ENCODE measurements at regions not wholly inside any gene's neighbourhood (a gene's known extent, or its start where the extent isn't known, plus 50 kb on each side); places are given as distances from the start of the nearest gene placed in this dataset.
"Not testable (repeated sequence)": the region's sequence is repeated elsewhere in the genome, so short reads cannot be mapped to it uniquely, and the experiment has no call there.

DNA sequence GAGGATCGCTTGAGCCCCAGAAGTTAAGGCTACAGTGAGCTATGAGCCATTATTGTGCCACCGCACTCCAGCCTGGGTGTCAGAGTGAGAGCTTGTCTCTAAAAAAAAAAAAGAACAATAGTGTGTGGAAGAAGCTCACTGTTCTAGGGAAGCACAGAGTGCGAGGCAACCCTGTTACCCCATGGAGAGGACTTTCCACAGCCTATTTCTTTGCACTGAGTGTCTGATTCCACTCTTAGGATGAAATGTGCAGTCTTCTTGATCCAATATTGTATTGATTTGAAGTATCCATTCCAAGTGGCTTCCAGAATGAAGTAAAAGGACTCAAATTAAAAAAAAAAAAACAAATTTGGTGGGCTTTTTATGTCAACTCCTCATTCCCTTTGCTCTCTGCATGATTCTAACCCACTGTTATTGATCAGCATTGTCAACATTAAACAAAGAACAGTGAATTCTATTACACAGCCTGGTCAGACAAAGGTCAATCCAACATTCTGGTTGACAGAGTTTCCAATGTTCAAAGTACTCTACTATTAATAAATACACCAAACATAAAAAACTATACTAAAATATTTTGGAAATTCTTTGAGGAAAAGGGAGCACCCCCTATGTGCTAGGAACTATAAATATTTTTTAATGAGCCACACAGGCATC, 150.2 kb upstream of the PTPRG start:
- H3K9me3 ChIP-seq (replicated peaks) = no peaks in the 10 kb centered on the region
- no peaks in the 10 kb centered on the region for H3K36me3 ChIP-seq
- H3K27ac ChIP-seq = no peak overlapping the region
- H3K4me1 ChIP-seq = no peaks in the 10 kb centered on the region
- H3K27me3 ChIP-seq = no peaks in the 10 kb centered on the region
- no peak overlapping the region for H3K4me3 ChIP-seq
- no peak for DNase-seq

DNA sequence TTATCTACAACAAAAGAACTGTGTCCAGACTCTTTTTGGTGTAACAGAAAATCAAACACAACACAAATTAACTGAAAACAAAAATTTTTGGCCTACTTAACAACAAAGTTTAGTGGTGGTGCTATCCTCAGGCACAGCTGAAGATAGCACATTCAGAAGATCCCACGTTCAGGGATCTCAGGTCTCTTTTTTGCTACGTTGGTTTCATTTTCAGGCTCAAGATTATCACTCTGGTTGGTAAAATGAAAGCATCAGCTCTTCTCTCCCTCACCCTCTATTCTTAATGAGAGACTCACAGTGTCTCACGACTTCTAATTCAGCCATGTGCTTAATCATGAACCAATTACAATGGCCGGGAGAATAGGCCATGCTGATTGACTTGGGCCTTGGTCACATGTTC, 146.9 kb upstream of the PTPRG start:
- no peaks in the 10 kb centered on the region for H3K27me3 ChIP-seq
- no peak overlapping the region for H3K4me3 ChIP-seq
- DNase-seq = no peak
- H3K9me3 ChIP-seq (replicated peaks) = no peaks in the 10 kb centered on the region
- H3K4me1 ChIP-seq = no peaks in the 10 kb centered on the region
- no peaks in the 10 kb centered on the region for H3K36me3 ChIP-seq
- no peak overlapping the region for H3K27ac ChIP-seq

DNA sequence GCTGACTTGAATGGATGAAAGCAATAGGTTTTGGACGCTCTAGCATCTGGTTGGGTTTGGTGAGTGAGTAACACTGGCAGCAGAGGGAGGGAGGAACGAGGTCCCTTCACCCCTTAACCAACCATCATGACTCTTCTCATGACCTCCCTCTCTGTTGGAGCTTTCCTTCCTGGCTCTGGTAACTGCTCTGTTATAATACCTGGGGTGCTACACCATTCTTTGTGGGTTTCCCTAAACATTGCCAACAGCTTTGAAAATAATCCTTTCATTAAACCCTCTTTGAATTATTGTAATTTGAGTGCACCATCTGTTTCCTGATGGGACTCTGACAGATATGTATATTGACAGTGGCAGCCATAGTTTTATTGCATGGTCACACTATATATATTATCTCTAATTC, 146.2 kb upstream of the PTPRG start:
- peak in 1 of 2 experiments; percentile 5 for DNase-seq
- no peaks in the 10 kb centered on the region for H3K9me3 ChIP-seq (replicated peaks)
- H3K4me3 ChIP-seq = no peak overlapping the region
- H3K27ac ChIP-seq = no peak overlapping the region
- H3K36me3 ChIP-seq = no peaks in the 10 kb centered on the region
- H3K4me1 ChIP-seq = no peaks in the 10 kb centered on the region
- H3K27me3 ChIP-seq = no peaks in the 10 kb centered on the region

DNA sequence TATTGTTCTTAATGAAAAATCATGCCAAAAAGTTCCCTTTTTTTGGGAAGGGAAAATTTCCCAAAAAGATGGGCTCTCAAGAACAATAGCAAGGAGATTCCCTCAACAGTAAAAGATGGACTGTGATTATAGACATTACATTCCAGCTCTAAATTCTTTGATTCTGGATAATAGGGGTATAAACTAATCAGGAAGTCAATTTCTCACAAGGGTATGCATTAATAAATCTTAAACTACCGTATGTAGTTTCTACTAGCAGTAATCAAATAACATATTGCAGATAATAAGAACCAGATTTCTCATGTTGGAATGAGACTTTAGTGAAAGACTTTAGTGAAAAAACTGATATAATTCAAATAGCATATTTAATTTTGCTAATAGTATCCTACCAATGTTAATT, 144.8 kb upstream of the PTPRG start:
- H3K27ac ChIP-seq = no peak overlapping the region
- H3K27me3 ChIP-seq = no peaks in the 10 kb centered on the region
- H3K9me3 ChIP-seq (replicated peaks) = no peaks in the 10 kb centered on the region
- H3K4me3 ChIP-seq = no peak overlapping the region
- H3K4me1 ChIP-seq = no peaks in the 10 kb centered on the region
- H3K36me3 ChIP-seq = no peaks in the 10 kb centered on the region
- no peak for DNase-seq

DNA sequence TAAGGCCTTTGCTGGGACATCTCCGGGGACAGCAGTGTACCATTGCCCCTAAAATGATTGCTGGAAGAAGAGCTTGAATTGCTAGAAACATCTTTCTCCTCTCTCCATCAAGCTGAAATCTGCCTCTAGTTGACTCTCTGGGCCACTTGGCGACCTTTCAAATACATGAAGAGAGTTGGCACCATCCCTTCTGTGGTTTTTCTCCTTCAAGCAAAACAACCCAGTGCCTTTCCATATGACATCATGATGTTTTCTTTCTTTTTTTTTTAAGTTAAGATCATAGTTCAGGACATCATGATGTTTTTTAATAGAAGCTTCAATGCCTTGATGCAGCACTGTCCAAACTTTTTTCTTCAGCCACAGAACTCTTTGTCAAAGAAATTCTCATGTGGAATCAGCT, 144.0 kb upstream of the PTPRG start:
- Histone ChIP-seq H3K27ac (no peak overlapping the region), H3K9me3 (replicated peaks) (no peaks in the 10 kb centered on the region), H3K4me3 (no peak overlapping the region), H3K36me3 (no peaks in the 10 kb centered on the region), H3K27me3 (no peaks in the 10 kb centered on the region), H3K4me1 (no peaks in the 10 kb centered on the region)
- DNase-seq = no peak

DNA sequence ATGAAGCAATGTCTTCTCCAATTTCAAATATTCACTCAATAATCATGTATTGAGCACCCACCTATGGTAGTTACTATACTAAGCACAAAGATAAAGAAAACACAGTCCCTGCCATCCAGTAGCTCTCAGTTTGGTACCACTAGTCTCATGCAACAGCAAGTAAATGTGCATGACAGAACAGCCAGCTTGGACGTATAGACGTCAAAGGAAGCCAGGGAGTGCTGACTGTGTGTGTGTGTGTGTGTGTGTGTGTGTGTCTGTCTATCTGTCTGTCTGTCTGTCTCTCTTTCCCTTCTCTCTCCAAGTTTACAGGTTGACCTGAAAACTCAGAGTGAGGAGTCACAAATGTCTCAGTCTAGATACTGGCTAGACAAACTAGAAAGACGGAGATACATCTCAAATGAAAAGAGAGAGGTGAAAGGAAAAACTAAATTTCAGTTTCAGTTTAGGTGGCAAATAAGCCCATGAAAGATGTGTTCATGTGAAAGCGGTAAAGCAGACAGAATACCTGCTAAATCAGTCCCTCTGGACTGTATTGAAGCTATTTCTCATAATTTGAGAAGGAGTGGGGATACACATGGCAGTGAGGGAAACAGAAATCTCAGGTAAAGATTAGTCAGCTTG, 141.1 kb upstream of the PTPRG start:
- Histone ChIP-seq H3K9me3 (replicated peaks) (no peaks in the 10 kb centered on the region), H3K4me3 (no peak overlapping the region), H3K36me3 (no peaks in the 10 kb centered on the region), H3K27me3 (no peaks in the 10 kb centered on the region), H3K4me1 (no peaks in the 10 kb centered on the region), H3K27ac (no peak overlapping the region)
- DNase-seq = no peak

DNA sequence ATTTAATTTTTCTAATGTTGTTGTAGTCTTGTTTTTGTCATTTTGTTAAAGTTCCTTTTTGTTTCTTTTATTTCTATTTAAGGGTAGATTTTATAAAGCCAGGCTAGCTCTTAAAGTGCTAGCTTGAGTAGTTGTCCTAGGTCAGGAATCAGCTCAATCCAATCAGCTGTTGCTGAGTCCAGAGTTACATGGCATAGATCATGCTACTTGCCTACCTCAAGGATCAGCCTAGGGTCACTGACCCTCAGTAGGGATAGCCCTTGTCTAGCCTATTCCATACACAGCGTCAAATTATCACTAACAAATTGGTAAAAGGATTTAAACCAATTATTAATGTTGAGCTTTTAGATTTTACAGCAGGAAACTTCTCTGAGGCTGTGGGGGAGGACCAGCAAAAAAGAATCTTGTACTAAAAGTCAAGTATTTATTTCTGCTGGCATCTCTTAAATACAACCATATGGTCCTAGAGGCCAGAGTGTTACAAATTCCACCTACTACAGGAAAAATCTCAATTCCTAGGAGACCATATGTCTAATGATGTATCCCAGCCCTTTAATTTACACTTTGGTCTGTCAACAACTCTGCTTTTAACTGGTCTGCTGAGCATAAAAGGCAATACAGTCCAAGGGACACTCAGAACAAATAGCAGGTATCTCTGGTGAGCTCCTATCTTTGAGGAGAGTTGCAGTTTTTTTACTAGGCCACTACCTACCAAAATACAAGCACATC, 138.3 kb upstream of the PTPRG start:
- no peak overlapping the region for H3K27ac ChIP-seq
- no peaks in the 10 kb centered on the region for H3K36me3 ChIP-seq
- no peaks in the 10 kb centered on the region for H3K27me3 ChIP-seq
- no peaks in the 10 kb centered on the region for H3K4me1 ChIP-seq
- no peak for DNase-seq
- H3K9me3 ChIP-seq (replicated peaks) = no peaks in the 10 kb centered on the region
- H3K4me3 ChIP-seq = no peak overlapping the region

DNA sequence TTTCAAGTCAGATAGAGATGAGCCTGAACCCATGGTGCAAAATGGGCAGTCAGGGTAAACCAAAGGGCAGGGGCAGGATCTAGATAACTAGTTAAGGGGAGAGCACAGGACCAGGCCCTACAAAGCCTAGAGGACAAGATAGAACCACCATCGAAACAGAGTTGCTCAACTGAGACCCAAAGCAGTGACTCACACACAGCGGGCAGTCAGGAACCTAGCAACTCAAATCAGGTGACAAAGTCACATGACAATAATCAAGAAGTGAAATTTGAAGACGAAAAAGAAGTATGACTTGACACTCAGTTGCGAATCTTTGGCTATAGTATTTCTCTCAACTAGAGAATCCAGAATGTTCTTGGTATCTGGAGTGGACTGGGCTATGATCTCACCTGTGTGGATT, 136.0 kb upstream of the PTPRG start:
- Histone ChIP-seq H3K4me3 (no peak overlapping the region), H3K9me3 (replicated peaks) (no peaks in the 10 kb centered on the region), H3K4me1 (no peaks in the 10 kb centered on the region), H3K27ac (no peak overlapping the region), H3K36me3 (no peaks in the 10 kb centered on the region), H3K27me3 (no peaks in the 10 kb centered on the region)
- no peak for DNase-seq

DNA sequence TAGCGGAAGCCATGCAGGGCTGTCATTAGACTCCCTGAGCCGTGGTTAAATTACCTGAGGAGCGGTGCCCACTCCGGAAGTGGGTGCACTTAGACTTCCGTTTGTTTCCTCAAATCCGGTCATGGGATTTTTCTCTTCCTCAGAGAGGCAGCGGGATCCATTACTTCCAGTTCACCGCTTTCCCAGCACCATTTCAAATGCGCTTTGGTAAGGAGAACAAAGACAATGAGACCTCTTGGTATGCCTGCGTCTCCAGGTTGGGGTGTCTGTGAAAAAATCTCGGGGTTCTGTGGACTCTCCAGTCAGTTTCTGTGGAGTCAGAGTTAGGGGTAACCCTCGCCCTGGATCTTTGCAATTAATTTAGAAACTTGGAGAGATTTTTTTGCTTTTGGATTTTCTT, 132.3 kb upstream of the PTPRG start:
- H3K9me3 ChIP-seq (replicated peaks) = no peaks in the 10 kb centered on the region
- DNase-seq = no peak
- H3K27me3 ChIP-seq = no peaks in the 10 kb centered on the region
- no peaks in the 10 kb centered on the region for H3K4me1 ChIP-seq
- no peak overlapping the region for H3K4me3 ChIP-seq
- no peak overlapping the region for H3K27ac ChIP-seq
- no peaks in the 10 kb centered on the region for H3K36me3 ChIP-seq

DNA sequence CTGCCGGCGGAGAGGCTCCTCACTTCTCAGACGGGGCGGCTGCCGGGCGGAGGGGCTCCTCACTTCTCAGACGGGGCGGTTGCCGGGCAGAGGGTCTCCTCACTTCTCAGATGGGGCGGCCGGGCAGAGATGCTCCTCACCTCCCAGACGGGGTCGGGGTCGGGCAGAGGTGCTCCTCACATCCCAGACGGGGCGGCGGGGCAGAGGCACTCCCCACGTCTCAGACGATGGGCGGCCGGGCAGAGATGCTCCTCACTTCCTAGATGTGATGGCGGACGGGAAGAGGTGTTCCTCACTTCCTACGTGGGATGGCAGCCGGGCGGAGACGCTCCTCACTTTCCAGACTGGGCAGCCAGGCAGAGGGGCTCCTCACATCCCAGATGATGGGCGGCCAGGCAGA, 126.5 kb upstream of the PTPRG start:
- not testable (repeated sequence) for H3K9me3 ChIP-seq (replicated peaks); DNase-seq; H3K36me3 ChIP-seq; H3K27me3 ChIP-seq; H3K27ac ChIP-seq; H3K4me3 ChIP-seq
- peaks cover 12% of the 10 kb centered on the region for H3K4me1 ChIP-seq

DNA sequence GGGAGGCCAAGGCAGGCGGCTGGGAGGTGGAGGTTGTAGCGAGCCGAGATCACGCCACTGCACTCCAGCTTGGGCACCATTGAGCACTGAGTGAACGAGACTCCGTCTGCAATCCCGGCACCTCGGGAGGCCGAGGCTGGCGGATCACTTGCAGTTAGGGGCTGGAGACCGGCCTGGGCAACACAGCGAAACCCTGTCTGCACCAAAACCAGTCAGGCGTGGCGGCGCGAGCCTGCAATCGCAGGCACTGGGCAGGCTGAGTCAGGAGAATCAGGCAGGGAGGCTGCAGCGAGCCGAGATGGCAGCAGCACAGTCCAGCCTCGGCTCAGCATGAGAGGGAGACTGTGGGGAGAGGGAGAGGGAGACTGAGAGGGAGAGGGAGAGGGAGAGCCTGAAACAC, 126.0 kb upstream of the PTPRG start:
- not testable (repeated sequence) for H3K9me3 ChIP-seq (replicated peaks); H3K36me3 ChIP-seq; H3K27me3 ChIP-seq; H3K4me3 ChIP-seq; H3K27ac ChIP-seq; DNase-seq
- H3K4me1 ChIP-seq = peaks cover 12% of the 10 kb centered on the region

DNA sequence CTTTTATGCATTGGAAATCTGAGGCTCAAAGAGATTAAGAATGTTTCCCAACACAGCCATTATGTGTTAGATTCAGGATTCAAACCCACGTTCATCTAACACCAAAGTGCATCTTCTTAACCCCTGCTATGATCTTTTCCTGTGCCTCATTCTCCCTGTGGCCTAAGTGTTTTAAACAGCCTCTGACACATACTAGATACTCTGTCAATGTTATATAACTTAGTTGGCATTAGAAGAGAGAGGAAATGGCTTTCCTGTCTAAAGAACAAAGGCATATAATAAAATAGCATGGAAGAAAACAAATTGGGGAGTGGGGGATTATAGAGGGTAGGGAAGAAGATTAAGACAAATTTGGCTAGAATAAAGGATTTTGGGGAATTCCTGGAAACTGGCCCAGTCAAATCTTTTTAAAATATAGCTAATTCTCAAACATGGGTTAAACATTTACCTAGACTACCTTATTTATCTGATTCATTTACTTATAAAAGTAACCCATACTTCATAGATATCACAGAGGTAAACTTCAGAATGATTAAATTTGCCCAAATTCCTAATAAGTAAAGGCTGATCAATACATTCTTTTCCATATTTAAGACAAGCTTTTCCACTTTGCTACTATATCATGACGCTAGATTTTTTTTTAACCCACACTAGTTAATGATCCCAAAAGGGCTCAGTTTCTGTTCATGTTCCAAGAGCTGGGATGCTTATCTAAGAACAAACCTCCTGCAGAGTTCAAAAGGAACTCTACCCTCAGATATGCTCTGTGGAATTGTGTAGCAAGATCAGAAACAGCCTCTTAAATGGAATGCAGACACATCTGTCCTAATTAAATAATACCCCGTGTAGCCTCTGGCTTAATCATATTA, 122.9 kb upstream of the PTPRG start:
- no peaks in the 10 kb centered on the region for H3K27me3 ChIP-seq
- peak overlapping the region; percentile 23 for H3K27ac ChIP-seq
- DNase-seq = no peak
- peaks cover 12% of the 10 kb centered on the region for H3K4me1 ChIP-seq
- H3K9me3 ChIP-seq (replicated peaks) = no peaks in the 10 kb centered on the region
- no peaks in the 10 kb centered on the region for H3K36me3 ChIP-seq
- no peak overlapping the region for H3K4me3 ChIP-seq

DNA sequence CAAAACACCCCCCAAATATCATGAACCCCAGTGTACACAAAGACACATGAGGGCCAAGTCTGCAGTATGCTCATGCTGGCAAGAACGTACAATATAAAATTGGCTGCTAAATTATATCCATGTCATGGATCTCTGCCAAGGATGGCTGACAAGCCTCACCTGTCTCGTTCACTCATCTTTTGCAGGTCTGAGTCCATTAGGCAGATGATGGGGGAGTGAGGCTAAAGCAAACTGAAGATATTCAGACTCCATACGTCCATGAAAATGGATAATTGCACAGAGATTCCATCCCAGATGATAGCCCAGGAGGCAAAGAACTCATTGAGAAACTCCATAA, 122.3 kb upstream of the PTPRG start:
- peak overlapping the region; percentile 23 for H3K27ac ChIP-seq
- peaks cover 16% of the 10 kb centered on the region for H3K4me1 ChIP-seq
- no peaks in the 10 kb centered on the region for H3K36me3 ChIP-seq
- no peaks in the 10 kb centered on the region for H3K27me3 ChIP-seq
- H3K4me3 ChIP-seq = no peak overlapping the region
- DNase-seq = peak; percentile 71 to 84
- H3K9me3 ChIP-seq (replicated peaks) = no peaks in the 10 kb centered on the region

DNA sequence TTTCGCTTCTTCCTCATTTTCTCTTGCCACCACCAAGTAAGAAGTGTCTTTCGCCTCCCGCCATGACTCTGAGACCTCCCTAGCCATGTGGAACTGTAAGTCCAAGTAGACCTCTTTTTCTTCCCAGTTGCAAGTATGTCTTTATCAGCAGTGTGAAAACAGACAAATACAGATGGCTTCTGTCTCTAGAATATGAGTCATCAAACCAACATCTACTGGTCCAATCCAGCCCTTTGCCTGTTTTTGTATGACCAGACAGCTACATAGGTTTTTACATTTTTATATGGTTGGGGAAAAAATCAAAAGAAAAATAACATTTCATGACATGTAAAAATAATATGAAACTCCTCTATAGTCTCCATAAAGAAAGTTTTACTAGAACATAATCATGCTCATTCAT, 118.7 kb upstream of the PTPRG start:
- Histone ChIP-seq H3K4me1 (peaks cover 16% of the 10 kb centered on the region), H3K36me3 (no peaks in the 10 kb centered on the region), H3K9me3 (replicated peaks) (no peaks in the 10 kb centered on the region), H3K4me3 (no peak overlapping the region), H3K27me3 (no peaks in the 10 kb centered on the region), H3K27ac (no peak overlapping the region)
- DNase-seq = no peak

DNA sequence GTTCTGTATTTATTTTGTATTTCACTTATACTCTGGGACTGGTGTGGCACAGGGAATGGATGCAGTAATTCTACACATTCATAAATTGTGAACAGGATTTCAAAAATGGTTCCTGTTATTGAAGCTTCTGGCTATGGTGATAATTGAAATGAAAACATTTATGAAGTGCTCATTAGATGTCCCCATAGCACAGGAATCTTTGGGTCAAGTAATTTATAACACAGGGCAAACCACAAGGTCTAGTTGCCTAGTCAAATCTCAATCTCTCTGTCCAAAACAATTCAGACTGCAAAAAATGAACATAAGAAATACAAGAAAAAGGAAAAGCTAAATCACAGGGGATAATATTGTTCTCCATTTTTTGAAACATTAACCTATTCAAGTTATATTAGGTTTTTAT, 117.5 kb upstream of the PTPRG start:
- peaks cover 11% of the 10 kb centered on the region for H3K4me1 ChIP-seq
- H3K4me3 ChIP-seq = no peak overlapping the region
- no peaks in the 10 kb centered on the region for H3K27me3 ChIP-seq
- DNase-seq = peak in 1 of 2 experiments; percentile 9
- no peaks in the 10 kb centered on the region for H3K9me3 ChIP-seq (replicated peaks)
- H3K36me3 ChIP-seq = no peaks in the 10 kb centered on the region
- no peak overlapping the region; the same call in 1 of the 2 replicates for H3K27ac ChIP-seq
